GM23338 (cell line): ENCODE measurements at regions not wholly inside any gene's neighbourhood (a gene's known extent, or its start where the extent isn't known, plus 50 kb on each side); places are given as distances from the start of the nearest gene placed in this dataset.

Experiments used
- ATAC-seq: fragments of 200-7000 bp; cut with Tn5 transposase; 3 replicates; pipeline ENCODE4 v1.9.1; 2020
- DNase-seq: peaks from one replicate; pipeline ENCODE4 v3.0.0-alpha.2; 2015; ENCODE audit warnings: low spot score
- H2AFZ ChIP-seq: fragments of 200-600 bp; sonication (generic); 2 replicates; pipeline ENCODE4 v1.8.0; 2016; ENCODE audit warnings: antibody characterized with exemption, mild to moderate bottlenecking, moderate library complexity
- H3F3A ChIP-seq: fragments of 200-600 bp; sonication (generic); replicated peaks from 2 replicates; pipeline ENCODE4 v1.8.0; 2017; ENCODE audit warnings: antibody characterized with exemption, mixed run types, low read depth
- H3K27ac ChIP-seq: fragments of 200-600 bp; sonication (generic); 2 replicates; pipeline ENCODE4 v1.6.1; 2016; ENCODE audit warnings: low read depth
- H3K27me3 ChIP-seq: fragments of 200-600 bp; sonication (generic); 2 replicates; pipeline ENCODE4 v1.8.0; 2016; ENCODE audit warnings: mild to moderate bottlenecking, mixed run types, moderate library complexity; ENCODE audit not compliant: insufficient read depth
- H3K36me3 ChIP-seq: fragments of 200-600 bp; sonication (generic); 2 replicates; pipeline ENCODE4 v1.8.0; 2016; ENCODE audit warnings: mild to moderate bottlenecking; ENCODE audit not compliant: insufficient read depth
- H3K4me1 ChIP-seq: fragments of 200-600 bp; sonication (generic); 2 replicates; pipeline ENCODE4 v1.8.0; 2016; ENCODE audit warnings: mild to moderate bottlenecking, moderate library complexity; ENCODE audit not compliant: insufficient read depth
- H3K4me2 ChIP-seq: fragments of 200-600 bp; sonication (generic); 2 replicates; pipeline ENCODE4 v1.7.1; 2017; ENCODE audit warnings: mixed run types
- H3K4me3 ChIP-seq: fragments of 200-600 bp; sonication (generic); 2 replicates; pipeline ENCODE4 v1.6.1; 2016; ENCODE audit warnings: mixed run types
- H3K79me2 ChIP-seq: fragments of 200-600 bp; sonication (generic); replicated peaks from 2 replicates; pipeline ENCODE4 v1.8.0; 2017; ENCODE audit warnings: mild to moderate bottlenecking; ENCODE audit not compliant: insufficient read depth
- H3K9me2 ChIP-seq: fragments of 200-600 bp; sonication (generic); 2 replicates; pipeline ENCODE4 v1.8.0; 2017; ENCODE audit not compliant: insufficient read depth
- H4K20me1 ChIP-seq: fragments of 200-600 bp; sonication (generic); replicated peaks from 2 replicates; pipeline ENCODE4 v1.8.0; 2017; ENCODE audit warnings: mild to moderate bottlenecking; ENCODE audit not compliant: insufficient read depth
- H3K27ac Mint-ChIP-seq: 2 replicates; pipeline ENCODE4 v1.8.0; 2020; ENCODE audit warnings: inconsistent platforms, mild to moderate bottlenecking, moderate library complexity, mixed read lengths
- H3K27me3 Mint-ChIP-seq: 3 replicates; pipeline ENCODE4 v1.8.0; 2022; ENCODE audit warnings: low read depth, mild to moderate bottlenecking, moderate library complexity, mixed read lengths, inconsistent platforms; ENCODE audit not compliant: insufficient read depth, poor library complexity
- H3K36me3 Mint-ChIP-seq: 3 replicates; pipeline ENCODE4 v1.8.0; 2021; ENCODE audit warnings: low read depth, mild to moderate bottlenecking, inconsistent platforms, moderate library complexity, mixed read lengths
- H3K4me1 Mint-ChIP-seq: 3 replicates; pipeline ENCODE4 v1.8.0; 2020; ENCODE audit warnings: mild to moderate bottlenecking, inconsistent platforms, mixed read lengths
- H3K4me3 Mint-ChIP-seq: 3 replicates; pipeline ENCODE4 v1.8.0; 2021; ENCODE audit warnings: moderate library complexity, mild to moderate bottlenecking, inconsistent platforms, mixed read lengths
- H3K9me3 Mint-ChIP-seq: 3 replicates; pipeline ENCODE4 v1.8.0; 2020; ENCODE audit warnings: moderate library complexity, mild to moderate bottlenecking, inconsistent platforms, mixed read lengths
- CREB1 ChIP-seq: fragments of 250-450 bp; sonication (Bioruptor Pico); IDR thresholded peaks from 2 replicates; pipeline ENCODE4 v1.5.0; 2020; ENCODE audit warnings: low read depth, mild to moderate bottlenecking, moderate library complexity
- CTCF ChIP-seq, 2 experiments: fragments of 200-600 bp in 1 of 2; sonication (generic) in 1 of 2; conservative IDR thresholded peaks; 2 replicates each; pipeline versions ENCODE4 v1.5.1 to v1.6.1; 2016 to 2017; ENCODE audit warnings: antibody characterized with exemption in 2 of 2, low read depth in 2 of 2, mild to moderate bottlenecking in 2 of 2, moderate library complexity in 1 of 2
- ETS1 ChIP-seq: IDR thresholded peaks from 2 replicates; pipeline ENCODE4 v1.6.1; 2016; ENCODE audit warnings: antibody characterized with exemption
- EZH2 ChIP-seq: fragments of 200-600 bp; sonication (generic); IDR thresholded peaks from one replicate; pipeline ENCODE4 v1.8.0; 2017; ENCODE audit warnings: antibody characterized with exemption, mild to moderate bottlenecking, low read depth; ENCODE audit not compliant: unreplicated experiment
- JUNB ChIP-seq: IDR thresholded peaks from one replicate; pipeline ENCODE4 v1.6.1; 2016; ENCODE audit warnings: antibody characterized with exemption; ENCODE audit not compliant: unreplicated experiment
- NANOG ChIP-seq: IDR thresholded peaks from 2 replicates; pipeline ENCODE4 v1.6.1; 2016; ENCODE audit warnings: antibody characterized with exemption, borderline replicate concordance
- POLR2AphosphoS5 ChIP-seq: IDR thresholded peaks from 2 replicates; pipeline ENCODE4 v1.6.1; 2016; ENCODE audit warnings: antibody characterized with exemption, low read depth
- REST ChIP-seq: IDR thresholded peaks from one replicate; pipeline ENCODE4 v1.6.1; 2018; ENCODE audit warnings: antibody characterized with exemption; ENCODE audit not compliant: unreplicated experiment
- STAT1 ChIP-seq: IDR thresholded peaks from one replicate; pipeline ENCODE4 v1.6.1; 2016; ENCODE audit warnings: antibody characterized with exemption; ENCODE audit not compliant: unreplicated experiment
- ZNF114 ChIP-seq: fragments of 250-450 bp; sonication (Bioruptor Pico); IDR thresholded peaks from 2 replicates; pipeline ENCODE4 v1.5.0; 2020; ENCODE audit warnings: mild to moderate bottlenecking, moderate library complexity
- ZNF331 ChIP-seq: fragments of 250-450 bp; sonication (Bioruptor Pico); IDR thresholded peaks from 2 replicates; pipeline ENCODE4 v1.5.0; 2020; ENCODE audit warnings: low read depth, mild to moderate bottlenecking, moderate library complexity

GRCh38 chr16:77059446-77059845, 131.5 kb upstream of the MON1B start:
- no peaks in the 10 kb centered on the region for H3K27me3 Mint-ChIP-seq
- H3K36me3 ChIP-seq, result no peaks in the 10 kb centered on the region
- no peak for ATAC-seq

More at GRCh38 chr16:77059446-77059845, 131.5 kb upstream of the MON1B start:
- DNase-seq, result no peak
- Histone ChIP-seq H4K20me1 (no peaks in the 10 kb centered on the region), H3K27ac (no peak overlapping the region), H3K79me2 (no peaks in the 10 kb centered on the region), H3K27me3 (no peaks in the 10 kb centered on the region), H2AFZ (no peak overlapping the region), H3F3A (no peaks in the 10 kb centered on the region), H3K4me1 (peaks cover 11% of the 10 kb centered on the region), H3K4me2 (no peak overlapping the region), H3K9me2 (no peaks in the 10 kb centered on the region), H3K4me3 (no peak overlapping the region)
- Mint-ChIP-seq H3K4me3 (no peak overlapping the region), H3K9me3 (peaks cover 36% of the 10 kb centered on the region), H3K36me3 (no peaks in the 10 kb centered on the region), H3K4me1 (peaks cover 10% of the 10 kb centered on the region; the same call in 2 of the 3 replicates), H3K27ac (no peak overlapping the region)
- TF ChIP-seq NANOG (no peak), CTCF (conservative IDR thresholded peaks at IDR 0.05; ENCODE audit: low read depth in 2 of 2) (no peak), CREB1 (CRISPR knock-in tag) (no peak), JUNB (no peak), EZH2 (no peak), STAT1 (no peak), ETS1 (no peak), ZNF114 (no peak), ZNF331 (CRISPR knock-in tag) (no peak), POLR2AphosphoS5 (no peak), REST (no peak)
